Small intestine (tissue), 7 donors: ENCODE measurements at regions not wholly inside any gene's neighbourhood (a gene's known extent, or its start where the extent isn't known, plus 50 kb on each side); places are given as distances from the start of the nearest gene placed in this dataset.

Experiments used
- DNase-seq, 2 donors: peaks; one replicate each; pipeline versions ENCODE4 v3.0.0 to v3.0.0-alpha.2; 2013
- FAIRE-seq: peaks from 2 replicates; lab custom pipeline; 2012; peaks lifted over from hg19 to GRCh38; lab: Jason Lieb, UNC
- H3K27ac ChIP-seq, 3 donors: one replicate each; pipeline ENCODE4 v1.5.1; 2013; ENCODE audit warnings: low read length in 2 of 3, mild to moderate bottlenecking in 2 of 3, control low read depth in 1 of 3, inconsistent platforms in 1 of 3, low read depth in 1 of 3, moderate library complexity in 1 of 3
- H3K27me3 ChIP-seq, 3 donors: one replicate each; pipeline ENCODE4 v1.6.1; 2013; ENCODE audit warnings: low read length in 3 of 3, inconsistent platforms in 1 of 3; ENCODE audit not compliant: control insufficient read depth in 3 of 3, insufficient read depth in 3 of 3
- H3K36me3 ChIP-seq, 3 donors: one replicate each; pipeline ENCODE4 v1.6.1; 2013; ENCODE audit warnings: low read length in 3 of 3, inconsistent platforms in 1 of 3, low read depth in 1 of 3, mild to moderate bottlenecking in 1 of 3, moderate library complexity in 1 of 3; ENCODE audit not compliant: control insufficient read depth in 3 of 3, insufficient read depth in 2 of 3
- H3K4me1 ChIP-seq, 3 donors: one replicate each; pipeline ENCODE4 v1.6.1; 2013; ENCODE audit warnings: low read length in 2 of 3, inconsistent platforms in 1 of 3, low read depth in 1 of 3, mild to moderate bottlenecking in 1 of 3, moderate library complexity in 1 of 3; ENCODE audit not compliant: control insufficient read depth in 3 of 3, insufficient read depth in 2 of 3
- H3K4me3 ChIP-seq, 3 donors: one replicate each; pipeline ENCODE4 v1.5.1; 2013; ENCODE audit warnings: low read length in 3 of 3, control low read depth in 1 of 3, inconsistent platforms in 1 of 3, low read depth in 1 of 3, mild to moderate bottlenecking in 1 of 3, moderate library complexity in 1 of 3
- H3K9me3 ChIP-seq, 2 donors: one replicate each; pipeline ENCODE4 v1.6.1; 2013; ENCODE audit warnings: low read depth in 1 of 2, low read length in 1 of 2; ENCODE audit not compliant: control insufficient read depth in 2 of 2, insufficient read depth in 1 of 2
- whole genome bisulfite sequencing, 3 donors: extraction: QIAGEN DNeasy Blood & Tissue Kit; methylation state at CpG; one replicate each; pipeline ENCODE4 v1.1.7; 2013; 5-methylcytosine and 5-hydroxymethylcytosine counted together
- donor health status: healthy with polysubstance abuse.
- donor health status: control.
- donor health status: control.
- donor health status: Bipolar disorder and iron deficiency.
- donor health status: healthy.

GRCh38 chr5:62933261-62933660, 354.6 kb downstream of the LRRC70 start:
- WGBS, 3 donors: 66 to 78% (median 71%) methylated on average over 3 of the region's 3 CpGs
- DNase-seq (no peak), FAIRE-seq (no peak)
- Histone ChIP-seq H3K4me1 (no peaks in the 10 kb centered on the region), H3K4me3 (no peak overlapping the region), H3K27ac (no peak overlapping the region), H3K9me3 (no peaks in the 10 kb centered on the region), H3K36me3 (no peaks in the 10 kb centered on the region), H3K27me3 (no peaks in the 10 kb centered on the region)

DNA sequence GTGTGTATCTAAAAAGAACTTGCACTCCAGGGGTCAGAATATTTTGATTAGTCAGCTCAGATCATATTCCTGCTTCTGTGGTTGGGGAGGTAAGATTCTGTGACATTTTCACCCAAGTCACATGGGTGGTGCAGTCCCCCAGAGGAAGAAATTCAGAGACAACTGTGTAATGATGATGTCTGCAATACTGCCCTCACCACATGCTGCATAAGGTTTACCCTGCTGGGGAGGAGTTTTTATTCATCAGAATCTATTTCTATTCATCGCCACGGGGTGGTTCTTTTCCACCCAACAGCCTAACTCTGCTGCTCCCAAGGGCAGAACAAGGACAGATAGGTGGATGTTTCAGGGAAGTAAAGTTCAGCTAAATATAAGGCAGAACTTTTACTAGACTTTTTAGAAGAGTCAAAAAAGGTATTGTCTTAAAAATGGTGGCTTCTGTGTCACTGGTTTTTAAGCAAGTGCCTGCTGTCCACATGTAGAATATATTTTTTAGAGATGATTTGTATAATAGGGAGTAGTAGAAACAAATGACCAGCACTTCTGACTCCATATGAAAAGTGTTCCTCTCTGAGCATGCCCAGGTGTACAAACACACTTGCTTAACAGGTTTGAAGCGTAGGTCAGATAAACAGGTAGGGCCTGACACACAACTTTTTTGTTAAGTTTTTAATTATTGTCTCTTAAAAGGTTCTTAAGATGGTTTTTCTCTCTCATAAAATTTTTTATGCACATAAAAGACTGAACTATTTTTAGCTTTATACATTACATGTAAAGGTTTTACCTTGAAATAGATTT, 352.7 kb downstream of the LRRC70 start:
- 65 to 73% (median 70%) methylated on average over 3 of the region's 3 CpGs for WGBS, 3 donors
- DNase-seq (no peak), FAIRE-seq (no peak)
- Histone ChIP-seq H3K4me1 (no peaks in the 10 kb centered on the region), H3K27ac (no peak overlapping the region), H3K4me3 (no peak overlapping the region), H3K36me3 (no peaks in the 10 kb centered on the region), H3K27me3 (no peaks in the 10 kb centered on the region), H3K9me3 (no peaks in the 10 kb centered on the region)

DNA sequence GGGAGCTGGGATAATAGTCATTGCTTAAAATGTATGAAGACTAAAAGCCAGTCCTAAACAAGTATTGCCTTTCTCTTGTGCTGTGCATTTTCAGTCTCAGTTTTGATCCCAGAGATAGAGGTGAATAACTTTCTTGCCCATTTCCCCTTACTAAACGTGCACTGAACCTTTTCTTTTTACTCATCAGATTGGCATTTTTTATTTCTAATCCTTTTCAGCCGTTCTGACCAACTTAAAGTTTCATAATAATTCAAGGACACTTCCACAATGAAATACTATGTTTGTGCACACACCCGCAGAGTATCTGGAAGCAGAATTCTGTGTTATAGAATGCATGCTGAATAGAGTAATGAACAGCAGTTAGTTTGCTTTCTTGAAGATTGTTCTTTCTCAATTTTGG, 343.6 kb downstream of the LRRC70 start:
- WGBS, 3 donors: 52 to 72% (median 56%) methylated on average over 3 of the region's 3 CpGs
- Histone ChIP-seq H3K27ac (no peak overlapping the region), H3K9me3 (no peaks in the 10 kb centered on the region), H3K4me1 (no peaks in the 10 kb centered on the region), H3K36me3 (no peaks in the 10 kb centered on the region), H3K4me3 (no peak overlapping the region), H3K27me3 (no peaks in the 10 kb centered on the region)
- DNase-seq: no peak
- FAIRE-seq: no peak

DNA sequence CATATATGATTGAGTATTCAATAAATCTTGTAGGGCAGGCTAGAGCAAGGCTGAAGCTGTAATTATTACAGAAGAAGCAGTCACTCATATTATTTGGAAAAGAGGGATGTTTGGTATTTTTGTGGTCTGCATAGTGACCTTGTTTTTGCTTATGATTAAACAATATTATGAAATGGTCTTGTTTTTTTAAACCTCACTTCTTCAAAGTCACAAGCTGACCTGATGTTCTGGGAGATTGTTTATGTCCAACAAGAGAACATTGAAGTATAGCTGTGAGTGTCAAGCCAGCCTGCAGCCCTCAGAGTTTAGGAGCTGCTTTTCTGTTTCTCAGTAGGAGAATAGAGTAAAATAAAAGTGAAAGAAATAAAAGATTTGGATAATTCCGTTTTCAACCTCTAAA, 342.2 kb downstream of the LRRC70 start:
- Histone ChIP-seq H3K27me3 (no peaks in the 10 kb centered on the region), H3K27ac (no peak overlapping the region), H3K9me3 (no peaks in the 10 kb centered on the region), H3K4me1 (no peaks in the 10 kb centered on the region), H3K4me3 (no peak overlapping the region), H3K36me3 (no peaks in the 10 kb centered on the region)
- WGBS, 3 donors: 52 to 65% (median 65%) methylated on average over 1 of the region's 1 CpG
- no peak for FAIRE-seq
- DNase-seq: no peak

DNA sequence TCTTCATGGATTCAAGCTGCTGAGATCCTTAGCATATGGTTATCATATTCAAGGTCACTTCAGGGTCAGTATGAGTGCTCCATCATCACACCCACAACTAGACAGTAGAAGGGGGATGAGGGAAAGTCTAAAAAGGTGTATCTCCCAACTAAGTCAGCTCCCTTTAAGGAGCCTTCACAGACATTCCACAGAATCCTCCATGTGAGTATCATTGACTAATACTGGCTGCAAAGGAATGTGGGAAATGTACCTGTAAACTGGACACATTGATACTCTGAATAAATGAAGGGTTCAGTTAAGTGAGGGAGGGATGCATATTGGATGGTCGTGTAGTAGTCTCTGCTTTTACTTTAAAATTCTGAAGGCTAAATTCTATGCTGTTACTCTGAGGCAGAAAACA, 330.7 kb downstream of the LRRC70 start:
- H3K36me3 ChIP-seq: no peaks in the 10 kb centered on the region
- WGBS, 3 donors: 56 to 75% (median 62%) methylated on average over 1 of the region's 1 CpG
- no peak overlapping the region for H3K27ac ChIP-seq
- no peaks in the 10 kb centered on the region for H3K9me3 ChIP-seq
- no peaks in the 10 kb centered on the region for H3K27me3 ChIP-seq
- FAIRE-seq: no peak
- DNase-seq: no peak
- H3K4me1 ChIP-seq: no peaks in the 10 kb centered on the region
- H3K4me3 ChIP-seq: no peak overlapping the region

GRCh38 chr5:62902126-62902525, 323.5 kb downstream of the LRRC70 start:
- Histone ChIP-seq H3K4me1 (no peaks in the 10 kb centered on the region), H3K36me3 (no peaks in the 10 kb centered on the region), H3K27ac (no peak overlapping the region), H3K4me3 (no peak overlapping the region), H3K9me3 (no peaks in the 10 kb centered on the region), H3K27me3 (no peaks in the 10 kb centered on the region)
- WGBS, 3 donors: 56 to 64% (median 56%) methylated on average over 2 of the region's 2 CpGs
- FAIRE-seq (no peak), DNase-seq (no peak)

DNA sequence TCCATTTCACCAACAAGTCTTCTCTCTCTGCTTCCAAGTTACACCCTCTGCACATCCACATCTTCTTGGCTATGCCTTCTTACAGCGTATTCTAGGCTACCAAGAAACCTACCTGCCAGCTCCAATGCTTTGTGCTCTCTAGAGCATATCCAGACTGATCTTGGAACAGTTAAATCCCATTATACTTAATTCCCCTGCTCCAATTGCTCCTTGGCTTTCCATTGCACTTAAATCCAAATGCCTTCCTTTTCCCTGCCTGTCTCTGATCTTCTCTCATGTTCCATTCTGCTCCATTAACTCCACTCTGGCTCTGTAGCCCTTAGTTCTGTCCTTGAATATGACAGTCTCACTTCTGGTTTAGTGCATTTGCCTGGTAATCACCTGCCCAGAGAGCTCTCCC, 322.4 kb downstream of the LRRC70 start:
- 39 to 73% (median 48%) methylated on average over 1 of the region's 1 CpG for WGBS, 3 donors
- Histone ChIP-seq H3K4me1 (no peaks in the 10 kb centered on the region), H3K4me3 (no peak overlapping the region), H3K9me3 (no peaks in the 10 kb centered on the region), H3K27ac (no peak overlapping the region), H3K27me3 (no peaks in the 10 kb centered on the region), H3K36me3 (no peaks in the 10 kb centered on the region)
- FAIRE-seq: no peak
- no peak for DNase-seq

DNA sequence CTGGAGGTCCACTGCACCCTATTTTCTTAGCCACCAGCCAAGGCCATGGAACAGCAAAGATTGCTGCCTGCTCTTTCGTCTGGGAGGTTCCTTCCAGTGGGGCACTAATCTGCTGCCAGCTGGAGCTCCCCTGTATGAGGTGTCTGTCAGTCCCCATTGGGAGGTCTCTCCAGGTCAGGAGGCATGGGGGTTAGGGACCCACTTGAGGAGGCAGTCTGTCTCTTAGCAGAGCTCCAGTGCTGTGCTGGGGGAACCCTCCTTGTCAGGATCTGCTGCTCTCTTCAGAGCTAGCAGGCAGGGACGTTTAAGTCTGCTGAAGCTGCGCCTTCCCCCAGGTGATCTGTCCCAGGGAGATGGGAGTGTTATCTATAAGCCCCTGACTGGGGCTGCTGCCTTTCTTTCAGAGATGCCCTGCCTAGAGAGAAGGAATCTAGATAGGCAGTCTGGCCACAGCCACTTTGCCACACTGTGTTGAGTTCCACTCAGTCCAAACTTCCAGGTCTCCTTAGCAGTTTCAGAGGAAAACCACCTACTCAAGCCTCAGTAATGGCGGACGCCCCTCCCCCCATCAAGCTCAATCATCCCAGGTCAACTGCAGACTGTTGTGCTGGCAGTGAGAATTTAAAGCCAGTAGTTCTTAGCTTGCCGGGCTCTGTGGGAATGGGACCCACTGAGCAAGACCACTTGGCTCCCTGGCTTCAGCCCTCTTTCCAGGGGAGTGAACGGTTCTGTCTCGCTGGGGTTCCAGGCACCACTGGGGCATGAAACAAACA, 317.7 kb downstream of the LRRC70 start:
- FAIRE-seq (no peak), DNase-seq (no peak)
- Histone ChIP-seq H3K27me3 (no peaks in the 10 kb centered on the region), H3K9me3 (no peaks in the 10 kb centered on the region), H3K36me3 (no peaks in the 10 kb centered on the region), H3K4me1 (no peaks in the 10 kb centered on the region), H3K4me3 (no peak overlapping the region), H3K27ac (no peak overlapping the region)
- WGBS, 3 donors: 74 to 82% (median 82%) methylated on average over 8 of the region's 8 CpGs
